A549 (cell line): ENCODE measurements at regions not wholly inside any gene's neighbourhood (a gene's known extent, or its start where the extent isn't known, plus 50 kb on each side); places are given as distances from the start of the nearest gene placed in this dataset.

Experiments
- ATAC-seq, 2 experiments: fragments of 200-7000 bp in 1 of 2; fragments of >200 bp in 1 of 2; cut with Nextera tagmentation in 1 of 2; cut with Tn5 transposase in 1 of 2; 3 replicates each; pipeline versions ENCODE4 v1.8.0 to v1.9.1; 2018 to 2020; ENCODE audit warnings: mild to moderate bottlenecking in 1 of 2, moderate library complexity in 1 of 2
- CTCF ChIA-PET: fragments of 300-600 bp; sonication (Branson Sonifier 250); formaldehyde crosslinking; extraction: SDS; loops from one replicate; lab custom pipeline; 2021; ENCODE audit warnings: antibody characterized with exemption, inconsistent platforms; lab: Yijun Ruan, JAX
- POLR2A ChIA-PET: fragments of 350-600 bp; formaldehyde crosslinking; extraction: SDS; loops from one replicate; lab custom pipeline; 2021; ENCODE audit warnings: antibody characterized with exemption, inconsistent platforms; lab: Yijun Ruan, JAX
- DNase-seq, 2 experiments: peaks; one replicate each; pipeline versions ENCODE4 v3.0.0 to v3.0.0-alpha.2; 2011 to 2016; ENCODE audit warnings: low read depth in 1 of 2, low spot score in 1 of 2
- FAIRE-seq: peaks from 2 replicates; lab custom pipeline; 2011; peaks lifted over from hg19 to GRCh38; lab: Jason Lieb, UNC
- H3K27ac ChIP-seq, 2 experiments: fragments of >200 bp; sonication (Bioruptor Twin); formaldehyde crosslinking; 3 replicates each; pipeline ENCODE4 v1.5.1; 2016 to 2017
- H3K4me1 ChIP-seq: fragments of >200 bp; sonication (Bioruptor Twin); formaldehyde crosslinking; 3 replicates; pipeline ENCODE4 v1.6.1; 2016
- H3K4me2 ChIP-seq: fragments of >200 bp; sonication (Bioruptor Twin); formaldehyde crosslinking; 3 replicates; pipeline ENCODE4 v1.6.1; 2016
- H3K4me3 ChIP-seq: fragments of >200 bp; sonication (Bioruptor Twin); formaldehyde crosslinking; 3 replicates; pipeline ENCODE4 v1.5.1; 2016
- H3K9me3 ChIP-seq: fragments of >200 bp; sonication (Bioruptor Twin); formaldehyde crosslinking; 3 replicates; pipeline ENCODE4 v1.6.1; 2016
- BHLHE40 ChIP-seq: IDR thresholded peaks from 2 replicates; pipeline ENCODE4 v1.6.1; 2012; ENCODE audit warnings: low read depth, low read length, inconsistent platforms
- CBX8 ChIP-seq: fragments of 200-600 bp; sonication (generic); IDR thresholded peaks from 2 replicates; pipeline ENCODE4 v1.6.1; 2016
- CEBPB ChIP-seq, 2 experiments: fragments of >200 bp in 1 of 2; sonication (Bioruptor Twin) in 1 of 2; formaldehyde crosslinking in 1 of 2; IDR thresholded peaks; 2 replicates each; pipeline ENCODE4 v1.6.1; 2012 to 2016
- CHD2 ChIP-seq: fragments of 150-350 bp; IDR thresholded peaks from 2 replicates; pipeline ENCODE4 v1.6.1; 2014; ENCODE audit warnings: low read length; ENCODE audit not compliant: partially characterized antibody
- CHD4 ChIP-seq: fragments of 200-600 bp; sonication (generic); IDR thresholded peaks from 2 replicates; pipeline ENCODE4 v1.6.1; 2016; ENCODE audit warnings: antibody characterized with exemption, mild to moderate bottlenecking, borderline replicate concordance
- EHMT2 ChIP-seq: fragments of 200-600 bp; sonication (generic); IDR thresholded peaks from 2 replicates; pipeline ENCODE4 v1.6.1; 2016; ENCODE audit warnings: antibody characterized with exemption, low read depth, mild to moderate bottlenecking, moderate library complexity
- FOXS1 ChIP-seq: fragments of 250-450 bp; sonication (Bioruptor Pico); IDR thresholded peaks from 2 replicates; pipeline ENCODE4 v1.5.0; 2020; ENCODE audit warnings: mild to moderate bottlenecking, moderate library complexity
- HDAC2 ChIP-seq: fragments of 200-600 bp; sonication (generic); IDR thresholded peaks from 2 replicates; pipeline ENCODE4 v1.6.1; 2016
- HEYL ChIP-seq: fragments of 250-450 bp; sonication (Bioruptor Pico); IDR thresholded peaks from 2 replicates; pipeline ENCODE4 v1.8.0; 2021; ENCODE audit warnings: mild to moderate bottlenecking, moderate library complexity
- HOXB13 ChIP-seq: fragments of 250-450 bp; sonication (Bioruptor Pico); IDR thresholded peaks from 2 replicates; pipeline ENCODE4 v1.5.0; 2020; ENCODE audit warnings: low read depth, mild to moderate bottlenecking, moderate library complexity
- HOXB5 ChIP-seq: fragments of 250-450 bp; sonication (Bioruptor Pico); IDR thresholded peaks from 2 replicates; pipeline ENCODE4 v1.5.0; 2020; ENCODE audit warnings: mild to moderate bottlenecking, moderate library complexity
- KDM5A ChIP-seq: fragments of 200-600 bp; sonication (generic); IDR thresholded peaks from 2 replicates; pipeline ENCODE4 v1.6.1; 2016; ENCODE audit warnings: antibody characterized with exemption, mild to moderate bottlenecking
- MAZ ChIP-seq: fragments of 150-350 bp; IDR thresholded peaks from 2 replicates; pipeline ENCODE4 v1.6.1; 2014; ENCODE audit warnings: antibody characterized with exemption, low read depth, low read length, borderline replicate concordance
- NFE2L2 ChIP-seq: fragments of 150-350 bp; conservative IDR thresholded peaks from 2 replicates; pipeline ENCODE4 v1.6.1; 2014; ENCODE audit warnings: low read length
- PHF8 ChIP-seq: fragments of 200-600 bp; sonication (generic); IDR thresholded peaks from 2 replicates; pipeline ENCODE4 v1.6.1; 2016; ENCODE audit warnings: low read depth, mild to moderate bottlenecking, antibody characterized with exemption, moderate library complexity, borderline replicate concordance
- RAD21 ChIP-seq, 2 experiments: fragments of >200 bp in 1 of 2; sonication (Bioruptor Twin) in 1 of 2; formaldehyde crosslinking in 1 of 2; IDR thresholded peaks in 1 of 2; conservative IDR thresholded peaks in 1 of 2; 2 replicates in 1 of 2; 3 replicates in 1 of 2; pipeline ENCODE4 v1.6.1; 2012 to 2018; ENCODE audit warnings: inconsistent platforms in 1 of 2
- SMC3 ChIP-seq: fragments of >200 bp; sonication (Bioruptor Twin); formaldehyde crosslinking; IDR thresholded peaks from 3 replicates; pipeline ENCODE4 v1.6.1; 2018; ENCODE audit warnings: inconsistent platforms
- TFCP2L1 ChIP-seq: fragments of 250-450 bp; sonication (Bioruptor Pico); IDR thresholded peaks from 2 replicates; pipeline ENCODE4 v1.5.0; 2021; ENCODE audit warnings: mild to moderate bottlenecking
- TP53 ChIP-seq: fragments of 250-450 bp; sonication (Bioruptor Pico); IDR thresholded peaks from 2 replicates; pipeline ENCODE4 v1.5.0; 2021; ENCODE audit warnings: mild to moderate bottlenecking, moderate library complexity
- ZSCAN20 ChIP-seq: fragments of 250-450 bp; sonication (Bioruptor Pico); IDR thresholded peaks from 2 replicates; pipeline ENCODE4 v1.8.0; 2022; ENCODE audit warnings: mild to moderate bottlenecking, moderate library complexity
- WGBS: methylation state at CpG from one replicate; pipeline ENCODE4 v1.1.6; 2017; ENCODE audit errors: missing lambda C conversion rate; 5-methylcytosine and 5-hydroxymethylcytosine counted together
- TF ChIP-seq, protein P1 (sequence below): fragments of >200 bp; sonication (Bioruptor Twin); formaldehyde crosslinking; IDR thresholded peaks from 2 replicates; pipeline ENCODE4 v1.6.1; 2016
- TF ChIP-seq, protein P2 (sequence below): IDR thresholded peaks from 2 replicates; pipeline ENCODE4 v1.6.1; 2012
- TF ChIP-seq, protein P3 (sequence below): fragments of >200 bp; sonication (Bioruptor Twin); formaldehyde crosslinking; IDR thresholded peaks from 3 replicates; pipeline ENCODE4 v1.5.1; 2016
- TF ChIP-seq, protein P4 (sequence below): fragments of 250-450 bp; sonication (Bioruptor Pico); IDR thresholded peaks from 2 replicates; pipeline ENCODE4 v1.5.0; 2021; ENCODE audit warnings: mild to moderate bottlenecking, moderate library complexity, borderline replicate concordance
- TF ChIP-seq, protein P5 (sequence below): fragments of 250-450 bp; sonication (Bioruptor Pico); IDR thresholded peaks from 2 replicates; pipeline ENCODE4 v1.5.0; 2020; ENCODE audit warnings: low read depth, mild to moderate bottlenecking, moderate library complexity

DNA sequence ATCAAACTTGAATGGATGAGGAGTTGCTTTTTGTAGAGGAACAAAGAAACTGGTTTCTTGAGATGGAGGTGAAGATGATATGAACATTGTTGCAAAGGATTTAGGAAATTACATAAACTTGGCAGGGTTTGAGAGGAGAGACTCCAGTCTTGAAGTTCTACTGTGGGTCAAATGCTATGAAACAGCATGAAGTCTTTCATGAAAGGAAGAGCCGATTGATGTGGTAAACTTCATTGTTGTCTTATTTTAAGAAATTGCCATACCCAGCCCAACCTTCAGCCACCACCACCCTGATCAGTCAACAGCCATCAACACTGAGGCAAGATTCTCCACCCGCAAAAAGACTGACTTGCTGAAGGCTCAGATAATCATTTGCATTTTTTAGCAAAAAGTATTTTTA is 52.2 kb downstream of the SIPA1L2 start:
- TF ChIP-seq HEYL (no peak), TFCP2L1 (no peak), EHMT2 (no peak), CHD4 (no peak), BHLHE40 (no peak), MAZ (no peak)
- TF ChIP-seq, protein P1, sequence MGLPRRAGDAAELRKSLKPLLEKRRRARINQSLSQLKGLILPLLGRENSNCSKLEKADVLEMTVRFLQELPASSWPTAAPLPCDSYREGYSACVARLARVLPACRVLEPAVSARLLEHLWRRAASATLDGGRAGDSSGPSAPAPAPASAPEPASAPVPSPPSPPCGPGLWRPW: no peak
- TF ChIP-seq, protein P2, sequence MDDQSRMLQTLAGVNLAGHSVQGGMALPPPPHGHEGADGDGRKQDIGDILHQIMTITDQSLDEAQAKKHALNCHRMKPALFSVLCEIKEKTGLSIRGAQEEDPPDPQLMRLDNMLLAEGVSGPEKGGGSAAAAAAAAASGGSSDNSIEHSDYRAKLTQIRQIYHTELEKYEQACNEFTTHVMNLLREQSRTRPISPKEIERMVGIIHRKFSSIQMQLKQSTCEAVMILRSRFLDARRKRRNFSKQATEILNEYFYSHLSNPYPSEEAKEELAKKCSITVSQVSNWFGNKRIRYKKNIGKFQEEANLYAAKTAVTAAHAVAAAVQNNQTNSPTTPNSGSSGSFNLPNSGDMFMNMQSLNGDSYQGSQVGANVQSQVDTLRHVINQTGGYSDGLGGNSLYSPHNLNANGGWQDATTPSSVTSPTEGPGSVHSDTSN: no peak
- ChIA-PET POLR2A (no interaction called here), CTCF (interaction anchor here (1.6 kb wide), 1 partner anchor 8 kb away, joined by 3 read pairs; no protein-coding TSS in a partner anchor)
- H3K4me3 ChIP-seq: no peak overlapping the region
- FAIRE-seq: no peak
- 91% methylated on average over 2 of the region's 2 CpGs for WGBS
- ATAC-seq: no peak
- no peaks in the 10 kb centered on the region for H3K4me1 ChIP-seq
- no peak for DNase-seq
- no peak overlapping the region for H3K4me2 ChIP-seq
- H3K9me3 ChIP-seq: no peaks in the 10 kb centered on the region
- H3K27ac ChIP-seq: no peak overlapping the region

DNA sequence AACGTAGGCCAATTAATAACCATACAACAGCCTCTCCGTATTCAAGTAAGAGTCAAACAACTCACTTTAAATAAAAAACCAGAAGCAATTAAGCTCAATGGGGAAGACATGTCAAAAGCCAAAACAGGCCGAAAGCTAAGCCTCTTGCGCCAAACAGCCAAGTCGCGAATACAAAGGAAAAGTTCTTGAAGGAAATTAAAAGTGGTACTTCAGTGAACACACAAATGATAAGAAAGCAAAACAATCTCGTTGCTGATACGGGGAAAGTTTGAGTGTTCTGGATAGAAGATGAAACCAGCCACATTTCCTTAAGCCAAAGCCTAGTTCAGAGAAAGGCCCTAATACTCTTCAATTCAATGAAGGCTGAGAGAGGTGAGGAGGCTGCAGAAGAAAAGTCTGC is 53.4 kb downstream of the SIPA1L2 start:
- ATAC-seq (no peak), DNase-seq (no peak), FAIRE-seq (no peak)
- POLR2A ChIA-PET: no interaction called here
- H3K27ac ChIP-seq: no peak overlapping the region
- no peak overlapping the region for H3K4me2 ChIP-seq
- no peak for TF ChIP-seq HOXB13 (CRISPR knock-in tag)
- no peak for TF ChIP-seq TP53 (CRISPR knock-in tag)
- no peak for TF ChIP-seq NFE2L2
- no peak for TF ChIP-seq HOXB5
- no peak for TF ChIP-seq ZSCAN20 (CRISPR knock-in tag)
- TF ChIP-seq KDM5A: no peak
- TF ChIP-seq, protein P3, sequence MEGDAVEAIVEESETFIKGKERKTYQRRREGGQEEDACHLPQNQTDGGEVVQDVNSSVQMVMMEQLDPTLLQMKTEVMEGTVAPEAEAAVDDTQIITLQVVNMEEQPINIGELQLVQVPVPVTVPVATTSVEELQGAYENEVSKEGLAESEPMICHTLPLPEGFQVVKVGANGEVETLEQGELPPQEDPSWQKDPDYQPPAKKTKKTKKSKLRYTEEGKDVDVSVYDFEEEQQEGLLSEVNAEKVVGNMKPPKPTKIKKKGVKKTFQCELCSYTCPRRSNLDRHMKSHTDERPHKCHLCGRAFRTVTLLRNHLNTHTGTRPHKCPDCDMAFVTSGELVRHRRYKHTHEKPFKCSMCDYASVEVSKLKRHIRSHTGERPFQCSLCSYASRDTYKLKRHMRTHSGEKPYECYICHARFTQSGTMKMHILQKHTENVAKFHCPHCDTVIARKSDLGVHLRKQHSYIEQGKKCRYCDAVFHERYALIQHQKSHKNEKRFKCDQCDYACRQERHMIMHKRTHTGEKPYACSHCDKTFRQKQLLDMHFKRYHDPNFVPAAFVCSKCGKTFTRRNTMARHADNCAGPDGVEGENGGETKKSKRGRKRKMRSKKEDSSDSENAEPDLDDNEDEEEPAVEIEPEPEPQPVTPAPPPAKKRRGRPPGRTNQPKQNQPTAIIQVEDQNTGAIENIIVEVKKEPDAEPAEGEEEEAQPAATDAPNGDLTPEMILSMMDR: no peak
- TF ChIP-seq RAD21 (conservative IDR thresholded peaks at IDR 0.05 in 1 of 2, IDR thresholded peaks at IDR 0.05 in 1 of 2): no peak
- no peak for TF ChIP-seq SMC3
- TF ChIP-seq HDAC2: no peak
- TF ChIP-seq CEBPB (IDR thresholded peaks at IDR 0.05): no peak
- no peak for TF ChIP-seq CBX8
- no peak for TF ChIP-seq FOXS1 (CRISPR knock-in tag)
- 93% methylated on average over 8 of the region's 8 CpGs for WGBS
- CTCF ChIA-PET: interaction anchor here (1.6 kb wide), 1 partner anchor 10 kb away, joined by 3 read pairs; no protein-coding TSS in a partner anchor
- no peak overlapping the region for H3K4me3 ChIP-seq
- H3K9me3 ChIP-seq: no peaks in the 10 kb centered on the region
- H3K4me1 ChIP-seq: no peaks in the 10 kb centered on the region

DNA sequence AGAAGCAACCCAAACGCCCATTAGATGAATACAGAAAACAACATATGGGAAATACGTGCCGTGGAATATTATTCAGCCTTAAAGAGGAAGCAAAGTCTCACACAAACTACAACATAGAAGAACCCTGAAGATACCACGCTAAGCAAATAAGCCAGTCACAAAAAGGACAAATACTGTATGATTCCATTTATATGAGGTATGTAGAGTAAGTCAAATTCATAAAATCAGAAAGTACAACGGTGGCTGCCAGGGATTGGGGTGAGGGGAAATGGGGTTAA is 54.2 kb downstream of the SIPA1L2 start:
- ATAC-seq (no peak), FAIRE-seq (no peak)
- Histone ChIP-seq H3K4me2 (no peak overlapping the region), H3K9me3 (no peaks in the 10 kb centered on the region), H3K4me3 (no peak overlapping the region)
- CTCF ChIA-PET: no interaction called here
- 81% methylated on average over 5 of the region's 5 CpGs for WGBS
- TF ChIP-seq, protein P2: no peak
- TF ChIP-seq ZSCAN20 (CRISPR knock-in tag): no peak
- TF ChIP-seq, protein P4, sequence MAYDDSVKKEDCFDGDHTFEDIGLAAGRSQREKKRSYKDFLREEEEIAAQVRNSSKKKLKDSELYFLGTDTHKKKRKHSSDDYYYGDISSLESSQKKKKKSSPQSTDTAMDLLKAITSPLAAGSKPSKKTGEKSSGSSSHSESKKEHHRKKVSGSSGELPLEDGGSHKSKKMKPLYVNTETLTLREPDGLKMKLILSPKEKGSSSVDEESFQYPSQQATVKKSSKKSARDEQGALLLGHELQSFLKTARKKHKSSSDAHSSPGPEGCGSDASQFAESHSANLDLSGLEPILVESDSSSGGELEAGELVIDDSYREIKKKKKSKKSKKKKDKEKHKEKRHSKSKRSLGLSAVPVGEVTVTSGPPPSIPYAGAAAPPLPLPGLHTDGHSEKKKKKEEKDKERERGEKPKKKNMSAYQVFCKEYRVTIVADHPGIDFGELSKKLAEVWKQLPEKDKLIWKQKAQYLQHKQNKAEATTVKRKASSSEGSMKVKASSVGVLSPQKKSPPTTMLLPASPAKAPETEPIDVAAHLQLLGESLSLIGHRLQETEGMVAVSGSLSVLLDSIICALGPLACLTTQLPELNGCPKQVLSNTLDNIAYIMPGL: no peak
- TF ChIP-seq, protein P5, sequence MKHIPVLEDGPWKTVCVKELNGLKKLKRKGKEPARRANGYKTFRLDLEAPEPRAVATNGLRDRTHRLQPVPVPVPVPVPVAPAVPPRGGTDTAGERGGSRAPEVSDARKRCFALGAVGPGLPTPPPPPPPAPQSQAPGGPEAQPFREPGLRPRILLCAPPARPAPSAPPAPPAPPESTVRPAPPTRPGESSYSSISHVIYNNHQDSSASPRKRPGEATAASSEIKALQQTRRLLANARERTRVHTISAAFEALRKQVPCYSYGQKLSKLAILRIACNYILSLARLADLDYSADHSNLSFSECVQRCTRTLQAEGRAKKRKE (CRISPR knock-in tag): no peak
- TF ChIP-seq CHD2: no peak
- TF ChIP-seq PHF8: no peak
- TF ChIP-seq, all 56 proteins: peak for 0
- Histone ChIP-seq H3K27ac (no peak overlapping the region), H3K4me1 (no peaks in the 10 kb centered on the region)
- POLR2A ChIA-PET: no interaction called here
- DNase-seq: no peak
